ENCODE measurements at regions not wholly inside any gene's neighbourhood (a gene's known extent, or its start where the extent isn't known, plus 50 kb on each side); places are given as distances from the start of the nearest gene placed in this dataset.

DNA sequence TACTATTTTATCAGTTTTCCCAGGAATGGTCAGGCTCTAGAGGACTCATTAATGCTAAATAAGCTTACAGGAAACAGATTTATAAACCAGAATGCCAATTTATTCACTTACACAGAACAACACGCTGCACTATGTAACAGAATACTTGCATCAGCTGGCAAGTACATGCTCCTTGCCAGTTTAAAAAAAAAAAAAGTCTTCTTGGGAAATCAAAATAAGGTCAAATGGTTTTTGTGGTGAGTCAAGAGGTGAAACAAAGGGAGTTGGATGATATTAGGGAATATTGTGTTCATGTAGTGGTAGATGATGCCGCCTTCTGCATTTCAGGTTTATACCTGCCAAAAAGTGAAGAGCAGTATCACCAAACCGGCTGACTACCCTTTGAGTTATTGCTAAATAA lies 1322.1 kb upstream of the ZEB2 start:
- no peaks in the 10 kb centered on the region for H3K27me3 ChIP-seq (ENCODE audit: insufficient read depth, low read length)
- Mint-ChIP-seq H3K4me3 (ENCODE audit: unreplicated experiment) (no peak overlapping the region), H3K36me3 (ENCODE audit: low read depth, unreplicated experiment) (no peaks in the 10 kb centered on the region), H3K27me3 (ENCODE audit: low read depth, unreplicated experiment) (no peaks in the 10 kb centered on the region), H3K27ac (ENCODE audit: unreplicated experiment) (no peak overlapping the region), H3K4me1 (ENCODE audit: low read depth, unreplicated experiment) (no peaks in the 10 kb centered on the region), H3K9me3 (ENCODE audit: unreplicated experiment) (no peaks in the 10 kb centered on the region)
- no peak overlapping the region for H3K27ac ChIP-seq (ENCODE audit: low read depth, low read length)
- no peaks in the 10 kb centered on the region for H3K9me3 ChIP-seq (ENCODE audit: insufficient read depth, low read depth, low read length)
- TF ChIP-seq, protein P1, sequence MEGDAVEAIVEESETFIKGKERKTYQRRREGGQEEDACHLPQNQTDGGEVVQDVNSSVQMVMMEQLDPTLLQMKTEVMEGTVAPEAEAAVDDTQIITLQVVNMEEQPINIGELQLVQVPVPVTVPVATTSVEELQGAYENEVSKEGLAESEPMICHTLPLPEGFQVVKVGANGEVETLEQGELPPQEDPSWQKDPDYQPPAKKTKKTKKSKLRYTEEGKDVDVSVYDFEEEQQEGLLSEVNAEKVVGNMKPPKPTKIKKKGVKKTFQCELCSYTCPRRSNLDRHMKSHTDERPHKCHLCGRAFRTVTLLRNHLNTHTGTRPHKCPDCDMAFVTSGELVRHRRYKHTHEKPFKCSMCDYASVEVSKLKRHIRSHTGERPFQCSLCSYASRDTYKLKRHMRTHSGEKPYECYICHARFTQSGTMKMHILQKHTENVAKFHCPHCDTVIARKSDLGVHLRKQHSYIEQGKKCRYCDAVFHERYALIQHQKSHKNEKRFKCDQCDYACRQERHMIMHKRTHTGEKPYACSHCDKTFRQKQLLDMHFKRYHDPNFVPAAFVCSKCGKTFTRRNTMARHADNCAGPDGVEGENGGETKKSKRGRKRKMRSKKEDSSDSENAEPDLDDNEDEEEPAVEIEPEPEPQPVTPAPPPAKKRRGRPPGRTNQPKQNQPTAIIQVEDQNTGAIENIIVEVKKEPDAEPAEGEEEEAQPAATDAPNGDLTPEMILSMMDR (IDR thresholded peaks at IDR 0.05; ENCODE audit: insufficient read depth, low read depth, low read length), result no peak
- no peak for TF ChIP-seq EZH2 (IDR thresholded peaks at IDR 0.05; ENCODE audit: insufficient read depth, low read length)
- H3K4me1 ChIP-seq (ENCODE audit: insufficient read depth, low read length), result no peaks in the 10 kb centered on the region
- no peak overlapping the region for H2AFZ ChIP-seq (ENCODE audit: low read depth, low read length)
- no peak overlapping the region for H3K9ac ChIP-seq (ENCODE audit: low read length)
- no peak overlapping the region for H3K4me2 ChIP-seq (ENCODE audit: low read length)
- FAIRE-seq, result no peak
- H3K4me3 ChIP-seq (ENCODE audit: insufficient read depth, low read depth, low read length), result no peak overlapping the region
- no peaks in the 10 kb centered on the region for H3K36me3 ChIP-seq (ENCODE audit: insufficient read depth, low read length)
- DNase-seq (ENCODE audit: low read depth), result no peak
- H3K79me2 ChIP-seq (ENCODE audit: insufficient read depth, low read length), result no peaks in the 10 kb centered on the region
- no peaks in the 10 kb centered on the region for H4K20me1 ChIP-seq (ENCODE audit: insufficient read depth, low read length)

DNA sequence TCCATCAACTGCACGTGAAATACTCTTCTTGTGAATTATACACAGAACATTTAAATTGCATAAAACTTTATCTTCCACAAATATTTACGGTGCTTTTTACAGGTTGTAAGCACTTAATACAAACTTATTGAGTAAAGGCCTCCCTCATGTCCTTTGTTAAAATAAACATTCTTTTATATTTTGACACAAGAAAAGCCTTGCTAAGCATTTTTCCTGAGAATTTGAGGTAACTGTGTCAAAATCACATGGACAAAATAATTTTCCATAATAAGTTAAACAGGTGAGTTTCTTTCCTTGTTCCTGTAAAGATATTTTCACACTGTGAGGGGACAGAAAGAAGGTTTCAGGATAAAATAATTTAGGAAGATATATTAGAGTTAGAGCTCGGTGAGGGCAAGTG lies 1317.1 kb upstream of the ZEB2 start:
- TF ChIP-seq, protein P1 (IDR thresholded peaks at IDR 0.05; ENCODE audit: insufficient read depth, low read depth, low read length), result no peak
- TF ChIP-seq EZH2 (IDR thresholded peaks at IDR 0.05; ENCODE audit: insufficient read depth, low read length), result no peak
- no peaks in the 10 kb centered on the region for H3K79me2 ChIP-seq (ENCODE audit: insufficient read depth, low read length)
- FAIRE-seq, result no peak
- H3K36me3 ChIP-seq (ENCODE audit: insufficient read depth, low read length), result no peaks in the 10 kb centered on the region
- H3K4me2 ChIP-seq (ENCODE audit: low read length), result no peak overlapping the region
- no peak for DNase-seq (ENCODE audit: low read depth)
- no peaks in the 10 kb centered on the region for H3K4me1 Mint-ChIP-seq (ENCODE audit: low read depth, unreplicated experiment)
- H2AFZ ChIP-seq (ENCODE audit: low read depth, low read length), result no peak overlapping the region
- H3K36me3 Mint-ChIP-seq (ENCODE audit: low read depth, unreplicated experiment), result no peaks in the 10 kb centered on the region
- no peaks in the 10 kb centered on the region for H3K27me3 ChIP-seq (ENCODE audit: insufficient read depth, low read length)
- no peak overlapping the region for H3K27ac Mint-ChIP-seq (ENCODE audit: unreplicated experiment)
- H3K4me1 ChIP-seq (ENCODE audit: insufficient read depth, low read length), result no peaks in the 10 kb centered on the region
- no peaks in the 10 kb centered on the region for H3K27me3 Mint-ChIP-seq (ENCODE audit: low read depth, unreplicated experiment)
- H3K27ac ChIP-seq (ENCODE audit: low read depth, low read length), result no peak overlapping the region
- no peaks in the 10 kb centered on the region for H4K20me1 ChIP-seq (ENCODE audit: insufficient read depth, low read length)
- H3K4me3 ChIP-seq (ENCODE audit: insufficient read depth, low read depth, low read length), result no peak overlapping the region
- no peak overlapping the region for H3K9ac ChIP-seq (ENCODE audit: low read length)
- no peaks in the 10 kb centered on the region for H3K9me3 ChIP-seq (ENCODE audit: insufficient read depth, low read depth, low read length)
- H3K4me3 Mint-ChIP-seq (ENCODE audit: unreplicated experiment), result no peak overlapping the region
- H3K9me3 Mint-ChIP-seq (ENCODE audit: unreplicated experiment), result no peaks in the 10 kb centered on the region

DNA sequence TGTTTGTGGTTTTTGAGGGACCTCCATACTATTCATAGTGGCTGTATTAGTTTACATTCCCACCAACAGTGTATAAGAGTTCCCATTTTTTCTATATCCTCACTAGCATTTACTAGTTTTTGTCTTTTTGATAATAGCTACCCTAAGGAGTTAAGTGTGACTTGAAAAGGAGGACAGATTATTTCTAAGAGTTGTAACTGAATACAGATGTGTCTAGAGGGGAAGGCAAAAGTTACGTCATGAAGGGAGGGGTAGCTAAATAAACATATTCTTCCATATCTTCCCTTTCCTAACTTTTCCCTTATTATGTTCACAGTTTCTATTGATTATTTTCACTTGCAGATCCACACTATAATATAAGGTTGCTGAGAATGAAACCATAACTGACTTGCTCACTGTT lies 1315.7 kb upstream of the ZEB2 start:
- H4K20me1 ChIP-seq (ENCODE audit: insufficient read depth, low read length), result no peaks in the 10 kb centered on the region
- Mint-ChIP-seq H3K4me3 (ENCODE audit: unreplicated experiment) (no peak overlapping the region), H3K9me3 (ENCODE audit: unreplicated experiment) (no peaks in the 10 kb centered on the region), H3K27me3 (ENCODE audit: low read depth, unreplicated experiment) (no peaks in the 10 kb centered on the region), H3K4me1 (ENCODE audit: low read depth, unreplicated experiment) (no peaks in the 10 kb centered on the region), H3K36me3 (ENCODE audit: low read depth, unreplicated experiment) (no peaks in the 10 kb centered on the region), H3K27ac (ENCODE audit: unreplicated experiment) (no peak overlapping the region)
- H3K79me2 ChIP-seq (ENCODE audit: insufficient read depth, low read length), result no peaks in the 10 kb centered on the region
- H2AFZ ChIP-seq (ENCODE audit: low read depth, low read length), result no peak overlapping the region
- H3K27me3 ChIP-seq (ENCODE audit: insufficient read depth, low read length), result no peaks in the 10 kb centered on the region
- no peaks in the 10 kb centered on the region for H3K36me3 ChIP-seq (ENCODE audit: insufficient read depth, low read length)
- no peak overlapping the region for H3K4me2 ChIP-seq (ENCODE audit: low read length)
- H3K4me1 ChIP-seq (ENCODE audit: insufficient read depth, low read length), result no peaks in the 10 kb centered on the region
- H3K9ac ChIP-seq (ENCODE audit: low read length), result no peak overlapping the region
- TF ChIP-seq, protein P1 (IDR thresholded peaks at IDR 0.05; ENCODE audit: insufficient read depth, low read depth, low read length), result no peak
- TF ChIP-seq EZH2 (IDR thresholded peaks at IDR 0.05; ENCODE audit: insufficient read depth, low read length), result no peak
- no peaks in the 10 kb centered on the region for H3K9me3 ChIP-seq (ENCODE audit: insufficient read depth, low read depth, low read length)
- H3K27ac ChIP-seq (ENCODE audit: low read depth, low read length), result no peak overlapping the region
- FAIRE-seq (no peak), DNase-seq (ENCODE audit: low read depth) (no peak)
- no peak overlapping the region for H3K4me3 ChIP-seq (ENCODE audit: insufficient read depth, low read depth, low read length)

Data from astrocyte (in vitro differentiated cells and primary cell).